Motor neuron (in vitro differentiated cells): ENCODE measurements at regions not wholly inside any gene's neighbourhood (a gene's known extent, or its start where the extent isn't known, plus 50 kb on each side); places are given as distances from the start of the nearest gene placed in this dataset.
A peak's percentile ranks its signal among the peaks of the same experiment; 100 is the strongest.

Experiments
- ATAC-seq, 8 experiments: fragments of 200-7000 bp; cut with Tn5 transposase; replicated peaks in 6 of 8; 2 replicates each; pipeline ENCODE4 v1.8.0; 2021; ENCODE audit warnings: mild to moderate bottlenecking in 8 of 8, moderate library complexity in 8 of 8
- H3K27ac ChIP-seq, 2 donors: fragments of 250-450 bp; sonication (Bioruptor Pico); 2 replicates each; pipeline ENCODE4 v1.9.0; 2021; ENCODE audit warnings: antibody characterized with exemption in 2 of 2, mild to moderate bottlenecking in 2 of 2, moderate library complexity in 1 of 2
- H3K4me1 ChIP-seq, 2 donors: fragments of 250-450 bp; sonication (Bioruptor Pico); replicated peaks in 1 of 2; 2 replicates each; pipeline ENCODE4 v1.6.1; 2021; ENCODE audit warnings: antibody characterized with exemption in 2 of 2, mild to moderate bottlenecking in 2 of 2, moderate library complexity in 1 of 2
- H3K4me3 ChIP-seq, 5 donors: fragments of 250-450 bp; sonication (Bioruptor Pico); 2 replicates each; pipeline ENCODE4 v1.9.0; 2021; ENCODE audit warnings: antibody characterized with exemption in 5 of 5, mild to moderate bottlenecking in 5 of 5, moderate library complexity in 4 of 5
- WGBS, 10 experiments: fragments of 450-650 bp; shearing (Covaris generic); methylation state at CpG; one replicate each; pipeline ENCODE4 v1.0.0; 2022; 5-methylcytosine and 5-hydroxymethylcytosine counted together
- in situ Hi-C, 9 experiments: fragments of 400-800 bp; cut with MboI; loops; one replicate each; pipeline ENCODE4 v1.15.0; 2021; ENCODE audit warnings: low sequenced_read_pairs in 9 of 9, low pct_unique_long_range_greater_than_20kb in 2 of 9; ENCODE audit not compliant: unreplicated experiment in 9 of 9

- ATAC-seq = no peak
- in situ Hi-C loops = no loop called here
- 0 to 89% (median 72%) methylated on average over 1 to 5 of the region's 5 CpGs for WGBS, 10 experiments
These were observed 343.2 kb downstream of the ACTL7B start for GRCh38 chr9:108512426-108513173.

GRCh38 chr9:108511307-108511706, 344.5 kb downstream of the ACTL7B start:
- Histone ChIP-seq H3K27ac (no peak overlapping the region), H3K4me1 (no peaks in the 10 kb centered on the region), H3K4me3 (no peak overlapping the region)
- 25 to 100% (median 72%) methylated on average over 1 to 5 of the region's 5 CpGs; no CpG with 5 or more reads in 2 of the 10 experiments for WGBS, 10 experiments
- in situ Hi-C loops = no loop called here
- ATAC-seq = peak in 2 of 8 experiments; percentile 74 to 86

More at GRCh38 chr9:108512426-108513173, 343.2 kb downstream of the ACTL7B start:
- Histone ChIP-seq H3K27ac (no peak overlapping the region), H3K4me1 (no peaks in the 10 kb centered on the region), H3K4me3 (no peak overlapping the region)

GRCh38 chr9:108496846-108497245, 358.9 kb downstream of the ACTL7B start:
- Histone ChIP-seq H3K4me3 (no peak overlapping the region), H3K27ac (no peak overlapping the region), H3K4me1 (no peaks in the 10 kb centered on the region)
- in situ Hi-C loops = no loop called here
- WGBS, 10 experiments = 0 to 92% (median 66%) methylated on average over 1 to 4 of the region's 4 CpGs; no CpG with 5 or more reads in 4 of the 10 experiments
- peak in 1 of 8 experiments; percentile 48 for ATAC-seq

GRCh38 chr9:108489567-108489966, 366.2 kb downstream of the ACTL7B start:
- Histone ChIP-seq H3K4me3 (no peak overlapping the region), H3K27ac (no peak overlapping the region), H3K4me1 (no peaks in the 10 kb centered on the region)
- 80 to 100% (median 88%) methylated on average over 1 of the region's 1 CpG for WGBS, 10 experiments
- ATAC-seq = no peak
- in situ Hi-C loops = no loop called here

- 31 to 100% (median 50%) methylated on average over 1 to 2 of the region's 2 CpGs; no CpG with 5 or more reads in 1 of the 10 experiments for WGBS, 10 experiments
- in situ Hi-C loops = no loop called here
- ATAC-seq = no peak
- Histone ChIP-seq H3K27ac (no peak overlapping the region), H3K4me1 (no peaks in the 10 kb centered on the region), H3K4me3 (no peak overlapping the region)
These were observed 369.0 kb downstream of the ACTL7B start for GRCh38 chr9:108486831-108487230.

GRCh38 chr9:108484468-108484867, 371.3 kb downstream of the ACTL7B start:
- in situ Hi-C loops = no loop called here
- Histone ChIP-seq H3K27ac (no peak overlapping the region), H3K4me3 (no peak overlapping the region), H3K4me1 (no peaks in the 10 kb centered on the region)
- WGBS, 10 experiments = 40 to 100% (median 83%) methylated on average over 1 of the region's 1 CpG; no CpG with 5 or more reads in 5 of the 10 experiments
- no peak for ATAC-seq

- Histone ChIP-seq H3K4me1 (no peaks in the 10 kb centered on the region), H3K27ac (no peak overlapping the region), H3K4me3 (no peak overlapping the region)
- no peak for ATAC-seq
- in situ Hi-C loops = no loop called here
- WGBS, 10 experiments = 67 to 100% (median 87%) methylated on average over 1 to 2 of the region's 2 CpGs; no CpG with 5 or more reads in 2 of the 10 experiments
These were observed 372.1 kb downstream of the ACTL7B start for GRCh38 chr9:108483676-108484075.

- no peaks in the 10 kb centered on the region for H3K4me1 ChIP-seq
- in situ Hi-C loops = no loop called here
- ATAC-seq = no peak
- no peak overlapping the region for H3K27ac ChIP-seq
- 82 to 100% (median 100%) methylated on average over 1 to 3 of the region's 3 CpGs for WGBS, 10 experiments
- H3K4me3 ChIP-seq = no peak overlapping the region
These were observed 375.7 kb downstream of the ACTL7B start for GRCh38 chr9:108479989-108480652.

GRCh38 chr9:108478431-108479332, 377.1 kb downstream of the ACTL7B start:
- WGBS, 10 experiments = 0 to 100% (median 33%) methylated on average over 1 to 8 of the region's 11 CpGs; no CpG with 5 or more reads in 1 of the 10 experiments
- Histone ChIP-seq H3K4me1 (peaks cover 0 to 12% of the 10 kb centered on the region in 2 donors), H3K4me3 (no peak overlapping the region), H3K27ac (no peak overlapping the region)
- in situ Hi-C loops = no loop called here
- ATAC-seq = peak; percentile 77 to 89 (median 78)

- Histone ChIP-seq H3K27ac (no peak overlapping the region), H3K4me3 (no peak overlapping the region), H3K4me1 (peaks cover 0 to 15% of the 10 kb centered on the region in 2 donors)
- WGBS, 10 experiments = 0 to 100% (median 86%) methylated on average over 1 to 5 of the region's 6 CpGs; no CpG with 5 or more reads in 2 of the 10 experiments
- in situ Hi-C loops = no loop called here
- peak in 3 of 8 experiments; percentile 7 to 10 (median 7) for ATAC-seq
These were observed 378.2 kb downstream of the ACTL7B start for GRCh38 chr9:108477529-108478006.

GRCh38 chr9:108476574-108476973, 379.2 kb downstream of the ACTL7B start:
- 0 to 86% (median 35%) methylated on average over 1 to 3 of the region's 3 CpGs; no CpG with 5 or more reads in 1 of the 10 experiments for WGBS, 10 experiments
- Histone ChIP-seq H3K4me3 (no peak overlapping the region), H3K4me1 (peaks cover 0 to 15% of the 10 kb centered on the region in 2 donors), H3K27ac (no peak overlapping the region)
- in situ Hi-C loops = no loop called here
- no peak for ATAC-seq

- Histone ChIP-seq H3K4me1 (peaks cover 0 to 15% of the 10 kb centered on the region in 2 donors), H3K27ac (no peak overlapping the region), H3K4me3 (no peak overlapping the region)
- WGBS, 10 experiments = 70 to 100% (median 90%) methylated on average over 1 to 2 of the region's 2 CpGs; no CpG with 5 or more reads in 1 of the 10 experiments
- no peak for ATAC-seq
- in situ Hi-C loops = no loop called here
These were observed 380.0 kb downstream of the ACTL7B start for GRCh38 chr9:108475813-108476212.
